ENCODE measurements at regions not wholly inside any gene's neighbourhood (a gene's known extent, or its start where the extent isn't known, plus 50 kb on each side); places are given as distances from the start of the nearest gene placed in this dataset.

DNA sequence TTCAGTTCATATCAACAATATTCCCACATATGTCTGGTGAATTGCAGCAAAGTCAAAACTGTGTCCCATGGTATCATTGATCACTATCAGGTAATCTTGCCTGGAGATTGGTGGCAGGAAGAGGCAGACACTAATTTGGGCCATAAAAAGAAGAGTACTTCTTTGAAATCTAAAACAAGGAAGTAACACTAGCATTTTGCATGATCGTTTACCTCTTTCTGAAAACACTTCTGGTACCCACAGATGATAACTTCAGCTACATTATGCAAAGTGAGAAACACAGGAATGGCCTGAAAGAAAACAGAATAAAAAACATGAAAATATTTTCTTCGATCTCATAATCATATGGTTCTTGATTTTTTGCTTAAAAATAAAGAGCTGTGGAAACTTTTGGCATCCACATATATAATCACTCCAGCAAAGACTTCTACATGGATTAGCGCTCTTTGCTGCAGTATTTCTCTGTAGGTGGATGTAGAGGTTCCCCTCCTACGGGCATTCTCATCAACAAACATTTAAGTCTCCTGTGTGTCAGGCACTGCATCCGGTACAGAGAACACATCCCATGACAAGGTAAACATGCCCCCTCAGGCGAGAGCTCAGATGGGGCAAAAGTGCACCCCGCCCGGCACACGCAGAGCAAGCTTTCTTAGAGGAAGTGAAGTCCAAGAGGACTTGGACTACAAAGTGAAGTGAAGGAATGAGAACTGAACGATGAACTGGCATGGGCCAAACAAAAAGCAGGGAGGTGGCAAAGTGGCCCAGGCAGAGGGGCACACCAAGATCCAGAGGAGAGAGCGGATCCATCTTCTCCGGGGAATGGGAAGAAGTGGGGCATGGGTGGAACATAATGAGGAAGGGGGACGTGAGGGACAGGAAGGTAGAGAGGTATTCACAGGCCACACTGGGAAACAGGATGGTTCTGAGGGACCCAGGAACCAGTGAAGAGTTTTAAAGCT, 68.0 kb upstream of the RIOK3 start:
- TF ChIP-seq CHD4 (IDR thresholded peaks at IDR 0.05; ENCODE audit: insufficient read depth, insufficient replicate concordance, low read depth, low read length, poor library complexity, severe bottlenecking) = no peak
- no peak for TF ChIP-seq SOX6 (IDR thresholded peaks at IDR 0.05)
- no peak for TF ChIP-seq NFIC (IDR thresholded peaks at IDR 0.05)
- TF ChIP-seq, protein P1, sequence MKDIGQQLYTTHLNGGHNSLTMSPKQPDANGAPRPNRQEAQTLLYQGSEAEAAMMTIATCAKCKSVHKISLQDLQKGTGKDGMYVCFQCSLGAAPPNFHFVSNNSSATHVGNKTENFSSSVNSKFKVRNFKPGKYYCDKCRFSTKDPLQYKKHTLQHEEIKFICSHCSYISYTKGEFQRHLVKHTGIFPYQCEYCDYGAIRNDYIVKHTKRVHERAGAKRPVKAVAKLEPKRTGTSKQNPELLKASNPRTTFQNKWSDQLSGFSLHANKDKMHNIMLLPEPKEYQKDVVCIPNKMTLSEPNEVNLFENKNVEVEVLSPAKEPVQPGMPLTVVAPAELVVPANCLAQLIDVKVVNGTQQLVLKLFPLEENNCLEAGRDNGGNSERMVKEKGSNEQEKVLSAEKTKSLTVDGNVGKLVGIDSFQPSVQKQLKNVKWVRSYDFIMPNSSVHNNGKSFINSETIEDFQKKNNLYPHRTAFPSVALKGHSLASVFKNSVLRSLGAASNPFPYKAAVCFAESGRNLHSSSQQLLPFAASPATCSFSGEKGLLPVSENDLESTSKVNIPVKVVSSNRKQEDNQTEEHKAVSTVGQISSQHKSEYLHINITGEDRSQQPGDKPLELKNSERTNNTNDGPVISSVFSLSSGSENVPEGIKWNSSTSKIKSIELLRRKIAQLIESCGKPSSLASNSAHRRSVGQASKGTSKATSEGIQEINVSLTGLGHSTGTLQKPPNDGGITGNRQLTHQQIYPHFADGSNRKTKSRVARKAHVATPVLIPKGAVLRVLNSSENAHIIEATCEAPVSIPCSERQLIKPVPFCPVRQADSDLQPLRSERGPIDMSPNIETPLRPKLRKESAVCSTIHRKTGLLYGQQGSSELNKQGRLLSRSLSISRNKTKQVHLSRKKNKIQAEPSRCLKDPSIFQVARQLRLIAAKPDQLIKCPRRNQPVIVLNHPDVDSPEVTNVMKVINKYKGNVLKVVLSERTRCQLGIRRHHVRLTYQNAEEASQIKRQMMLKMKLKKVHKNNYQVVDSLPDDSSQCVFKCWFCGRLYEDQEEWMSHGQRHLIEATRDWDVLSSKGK (CRISPR knock-in tag; IDR thresholded peaks at IDR 0.05) = no peak
- no peak for TF ChIP-seq POLR2A (conservative IDR thresholded peaks at IDR 0.05)
- TF ChIP-seq, protein P2, sequence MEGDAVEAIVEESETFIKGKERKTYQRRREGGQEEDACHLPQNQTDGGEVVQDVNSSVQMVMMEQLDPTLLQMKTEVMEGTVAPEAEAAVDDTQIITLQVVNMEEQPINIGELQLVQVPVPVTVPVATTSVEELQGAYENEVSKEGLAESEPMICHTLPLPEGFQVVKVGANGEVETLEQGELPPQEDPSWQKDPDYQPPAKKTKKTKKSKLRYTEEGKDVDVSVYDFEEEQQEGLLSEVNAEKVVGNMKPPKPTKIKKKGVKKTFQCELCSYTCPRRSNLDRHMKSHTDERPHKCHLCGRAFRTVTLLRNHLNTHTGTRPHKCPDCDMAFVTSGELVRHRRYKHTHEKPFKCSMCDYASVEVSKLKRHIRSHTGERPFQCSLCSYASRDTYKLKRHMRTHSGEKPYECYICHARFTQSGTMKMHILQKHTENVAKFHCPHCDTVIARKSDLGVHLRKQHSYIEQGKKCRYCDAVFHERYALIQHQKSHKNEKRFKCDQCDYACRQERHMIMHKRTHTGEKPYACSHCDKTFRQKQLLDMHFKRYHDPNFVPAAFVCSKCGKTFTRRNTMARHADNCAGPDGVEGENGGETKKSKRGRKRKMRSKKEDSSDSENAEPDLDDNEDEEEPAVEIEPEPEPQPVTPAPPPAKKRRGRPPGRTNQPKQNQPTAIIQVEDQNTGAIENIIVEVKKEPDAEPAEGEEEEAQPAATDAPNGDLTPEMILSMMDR (IDR thresholded peaks at IDR 0.05 in 2 of 3, conservative IDR thresholded peaks at IDR 0.05 in 1 of 3; ENCODE audit: insufficient read depth in 2 of 3, low read depth in 1 of 3, low read length in 3 of 3) = no peak
- no peak for TF ChIP-seq ZNF232 (CRISPR knock-in tag; IDR thresholded peaks at IDR 0.05)
- TF ChIP-seq CBFB (CRISPR knock-in tag; IDR thresholded peaks at IDR 0.05) = no peak
- no peak for TF ChIP-seq KDM1A (IDR thresholded peaks at IDR 0.05)
- TF ChIP-seq, protein P3, sequence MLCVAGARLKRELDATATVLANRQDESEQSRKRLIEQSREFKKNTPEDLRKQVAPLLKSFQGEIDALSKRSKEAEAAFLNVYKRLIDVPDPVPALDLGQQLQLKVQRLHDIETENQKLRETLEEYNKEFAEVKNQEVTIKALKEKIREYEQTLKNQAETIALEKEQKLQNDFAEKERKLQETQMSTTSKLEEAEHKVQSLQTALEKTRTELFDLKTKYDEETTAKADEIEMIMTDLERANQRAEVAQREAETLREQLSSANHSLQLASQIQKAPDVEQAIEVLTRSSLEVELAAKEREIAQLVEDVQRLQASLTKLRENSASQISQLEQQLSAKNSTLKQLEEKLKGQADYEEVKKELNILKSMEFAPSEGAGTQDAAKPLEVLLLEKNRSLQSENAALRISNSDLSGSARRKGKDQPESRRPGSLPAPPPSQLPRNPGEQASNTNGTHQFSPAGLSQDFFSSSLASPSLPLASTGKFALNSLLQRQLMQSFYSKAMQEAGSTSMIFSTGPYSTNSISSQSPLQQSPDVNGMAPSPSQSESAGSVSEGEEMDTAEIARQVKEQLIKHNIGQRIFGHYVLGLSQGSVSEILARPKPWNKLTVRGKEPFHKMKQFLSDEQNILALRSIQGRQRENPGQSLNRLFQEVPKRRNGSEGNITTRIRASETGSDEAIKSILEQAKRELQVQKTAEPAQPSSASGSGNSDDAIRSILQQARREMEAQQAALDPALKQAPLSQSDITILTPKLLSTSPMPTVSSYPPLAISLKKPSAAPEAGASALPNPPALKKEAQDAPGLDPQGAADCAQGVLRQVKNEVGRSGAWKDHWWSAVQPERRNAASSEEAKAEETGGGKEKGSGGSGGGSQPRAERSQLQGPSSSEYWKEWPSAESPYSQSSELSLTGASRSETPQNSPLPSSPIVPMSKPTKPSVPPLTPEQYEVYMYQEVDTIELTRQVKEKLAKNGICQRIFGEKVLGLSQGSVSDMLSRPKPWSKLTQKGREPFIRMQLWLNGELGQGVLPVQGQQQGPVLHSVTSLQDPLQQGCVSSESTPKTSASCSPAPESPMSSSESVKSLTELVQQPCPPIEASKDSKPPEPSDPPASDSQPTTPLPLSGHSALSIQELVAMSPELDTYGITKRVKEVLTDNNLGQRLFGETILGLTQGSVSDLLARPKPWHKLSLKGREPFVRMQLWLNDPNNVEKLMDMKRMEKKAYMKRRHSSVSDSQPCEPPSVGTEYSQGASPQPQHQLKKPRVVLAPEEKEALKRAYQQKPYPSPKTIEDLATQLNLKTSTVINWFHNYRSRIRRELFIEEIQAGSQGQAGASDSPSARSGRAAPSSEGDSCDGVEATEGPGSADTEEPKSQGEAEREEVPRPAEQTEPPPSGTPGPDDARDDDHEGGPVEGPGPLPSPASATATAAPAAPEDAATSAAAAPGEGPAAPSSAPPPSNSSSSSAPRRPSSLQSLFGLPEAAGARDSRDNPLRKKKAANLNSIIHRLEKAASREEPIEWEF (CRISPR knock-in tag; IDR thresholded peaks at IDR 0.05) = no peak

Measured in K562 (cell line).